ENCODE measurements at regions not wholly inside any gene's neighbourhood (a gene's known extent, or its start where the extent isn't known, plus 50 kb on each side); places are given as distances from the start of the nearest gene placed in this dataset.

DNA sequence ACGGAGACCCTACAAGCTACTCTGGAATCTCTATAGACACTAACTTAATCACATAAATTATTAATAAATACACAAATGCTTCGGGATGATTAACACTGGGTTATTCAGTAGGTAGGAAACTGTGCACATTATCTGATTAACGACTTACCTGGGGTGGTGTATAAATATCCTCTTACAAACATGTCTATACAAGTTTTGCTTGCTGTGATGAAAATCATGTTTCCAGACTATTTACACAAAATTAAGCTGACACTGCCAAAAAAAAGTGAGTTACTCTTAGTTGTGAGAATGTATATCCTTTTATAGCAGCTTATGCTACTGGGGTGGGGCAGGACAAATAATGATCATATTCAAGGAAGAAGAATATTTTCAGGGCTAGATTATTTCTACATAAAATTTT lies 314.6 kb downstream of the C7orf25 start:
- TF ChIP-seq, protein P1, sequence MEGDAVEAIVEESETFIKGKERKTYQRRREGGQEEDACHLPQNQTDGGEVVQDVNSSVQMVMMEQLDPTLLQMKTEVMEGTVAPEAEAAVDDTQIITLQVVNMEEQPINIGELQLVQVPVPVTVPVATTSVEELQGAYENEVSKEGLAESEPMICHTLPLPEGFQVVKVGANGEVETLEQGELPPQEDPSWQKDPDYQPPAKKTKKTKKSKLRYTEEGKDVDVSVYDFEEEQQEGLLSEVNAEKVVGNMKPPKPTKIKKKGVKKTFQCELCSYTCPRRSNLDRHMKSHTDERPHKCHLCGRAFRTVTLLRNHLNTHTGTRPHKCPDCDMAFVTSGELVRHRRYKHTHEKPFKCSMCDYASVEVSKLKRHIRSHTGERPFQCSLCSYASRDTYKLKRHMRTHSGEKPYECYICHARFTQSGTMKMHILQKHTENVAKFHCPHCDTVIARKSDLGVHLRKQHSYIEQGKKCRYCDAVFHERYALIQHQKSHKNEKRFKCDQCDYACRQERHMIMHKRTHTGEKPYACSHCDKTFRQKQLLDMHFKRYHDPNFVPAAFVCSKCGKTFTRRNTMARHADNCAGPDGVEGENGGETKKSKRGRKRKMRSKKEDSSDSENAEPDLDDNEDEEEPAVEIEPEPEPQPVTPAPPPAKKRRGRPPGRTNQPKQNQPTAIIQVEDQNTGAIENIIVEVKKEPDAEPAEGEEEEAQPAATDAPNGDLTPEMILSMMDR (IDR thresholded peaks at IDR 0.05; ENCODE audit: borderline replicate concordance, extremely low read depth, low read length, poor library complexity, severe bottlenecking), result no peak
- TF ChIP-seq EZH2 (IDR thresholded peaks at IDR 0.05; ENCODE audit: borderline replicate concordance, low read depth, low read length, severe bottlenecking), result no peak

Measured in DND-41 (cell line).